ENCODE measurements at regions not wholly inside any gene's neighbourhood (a gene's known extent, or its start where the extent isn't known, plus 50 kb on each side); places are given as distances from the start of the nearest gene placed in this dataset.

GRCh38 chr6:11337306-11337705 lies 104.8 kb upstream of the NEDD9 start (continued):
- TF ChIP-seq ZNF180 (CRISPR knock-in tag; IDR thresholded peaks at IDR 0.05; ENCODE audit: borderline replicate concordance, low read depth) (no peak), EZH2 (conservative IDR thresholded peaks at IDR 0.05; ENCODE audit: low read depth, low read length) (no peak), ETS1 (CRISPR knock-in tag; IDR thresholded peaks at IDR 0.05) (no peak), MED13 (CRISPR knock-in tag; IDR thresholded peaks at IDR 0.05) (no peak)

- ChIA-PET CTCF (ENCODE audit: low intra/inter-chr PET ratio, low total read pairs) (no interaction called here), POLR2A (no interaction called here)
- Histone ChIP-seq H3K36me3 (replicated peaks in 1 of 2; ENCODE audit: control insufficient read depth in 1 of 2, insufficient read depth in 2 of 2, low read length in 2 of 2) (no peaks in the 10 kb centered on the region), H3K27ac (ENCODE audit: extremely low read length, insufficient read depth, low read length) (no peak overlapping the region), H3K4me3 (replicated peaks in 1 of 3; ENCODE audit: insufficient read depth in 1 of 3, low read depth in 2 of 3, low read length in 3 of 3) (no peak overlapping the region), H3K27me3 (ENCODE audit: control insufficient read depth in 1 of 2, insufficient read depth in 2 of 2, low read length in 2 of 2) (no peaks in the 10 kb centered on the region), H4K20me1 (ENCODE audit: insufficient read depth, low read length) (no peaks in the 10 kb centered on the region), H3K4me1 (ENCODE audit: insufficient read depth, low read length) (peaks cover 25% of the 10 kb centered on the region), H2AFZ (ENCODE audit: low read length) (no peak overlapping the region), H3K9me3 (ENCODE audit: low read length) (no peaks in the 10 kb centered on the region), H3K79me2 (ENCODE audit: insufficient read depth, low read length) (no peaks in the 10 kb centered on the region), H3K4me2 (ENCODE audit: low read depth, low read length) (no peak overlapping the region), H3K9ac (ENCODE audit: insufficient read depth, low read depth, low read length) (no peak overlapping the region)
- ATAC-seq (no peak), FAIRE-seq (no peak), DNase-seq (ENCODE audit: low spot score) (no peak)
- intact Hi-C loops (cut with micrococcal nuclease; ENCODE audit: unreplicated experiment) = no loop called here
- in situ Hi-C loops (cut with HindIII; ENCODE audit: extremely low pct_ligation_motif_present, low pct_unique_long_range_greater_than_20kb) = no loop called here
- TF ChIP-seq BCL6 (CRISPR knock-in tag; IDR thresholded peaks at IDR 0.05) = no peak
- TF ChIP-seq ATF7 (IDR thresholded peaks at IDR 0.05) = no peak
- no peak for TF ChIP-seq ATF7 (CRISPR knock-in tag; IDR thresholded peaks at IDR 0.05)
- TF ChIP-seq ZNF816 (CRISPR knock-in tag; IDR thresholded peaks at IDR 0.05; ENCODE audit: borderline replicate concordance) = no peak
- TF ChIP-seq HOXD1 (CRISPR knock-in tag; IDR thresholded peaks at IDR 0.05) = no peak
- TF ChIP-seq ZBTB1 (CRISPR knock-in tag; IDR thresholded peaks at IDR 0.05; ENCODE audit: borderline replicate concordance) = no peak
- no peak for TF ChIP-seq ZBTB7B (CRISPR knock-in tag; IDR thresholded peaks at IDR 0.05)
- no peak for TF ChIP-seq POGK (CRISPR knock-in tag; conservative IDR thresholded peaks at IDR 0.05)
- TF ChIP-seq ZBTB43 (CRISPR knock-in tag; conservative IDR thresholded peaks at IDR 0.05) = no peak
- no peak for TF ChIP-seq ZNF687 (CRISPR knock-in tag; IDR thresholded peaks at IDR 0.05)
- TF ChIP-seq ZNF251 (CRISPR knock-in tag; IDR thresholded peaks at IDR 0.05) = no peak
- TF ChIP-seq ZNF7 (CRISPR knock-in tag; IDR thresholded peaks at IDR 0.05) = no peak
- TF ChIP-seq ZKSCAN5 (CRISPR knock-in tag; IDR thresholded peaks at IDR 0.05) = no peak
- no peak for TF ChIP-seq ZNF530 (CRISPR knock-in tag; IDR thresholded peaks at IDR 0.05; ENCODE audit: low read depth)
- 96% methylated on average over 5 of the region's 5 CpGs for WGBS (ENCODE audit: low lambda C conversion rate)
- BruUV-seq (replicated peaks) = no TSS peak
Measured at GRCh38 chr6:11335826-11336225, 103.4 kb upstream of the NEDD9 start.

Measured in HepG2 (cell line).